ENCODE measurements at regions not wholly inside any gene's neighbourhood (a gene's known extent, or its start where the extent isn't known, plus 50 kb on each side); places are given as distances from the start of the nearest gene placed in this dataset.

DNA sequence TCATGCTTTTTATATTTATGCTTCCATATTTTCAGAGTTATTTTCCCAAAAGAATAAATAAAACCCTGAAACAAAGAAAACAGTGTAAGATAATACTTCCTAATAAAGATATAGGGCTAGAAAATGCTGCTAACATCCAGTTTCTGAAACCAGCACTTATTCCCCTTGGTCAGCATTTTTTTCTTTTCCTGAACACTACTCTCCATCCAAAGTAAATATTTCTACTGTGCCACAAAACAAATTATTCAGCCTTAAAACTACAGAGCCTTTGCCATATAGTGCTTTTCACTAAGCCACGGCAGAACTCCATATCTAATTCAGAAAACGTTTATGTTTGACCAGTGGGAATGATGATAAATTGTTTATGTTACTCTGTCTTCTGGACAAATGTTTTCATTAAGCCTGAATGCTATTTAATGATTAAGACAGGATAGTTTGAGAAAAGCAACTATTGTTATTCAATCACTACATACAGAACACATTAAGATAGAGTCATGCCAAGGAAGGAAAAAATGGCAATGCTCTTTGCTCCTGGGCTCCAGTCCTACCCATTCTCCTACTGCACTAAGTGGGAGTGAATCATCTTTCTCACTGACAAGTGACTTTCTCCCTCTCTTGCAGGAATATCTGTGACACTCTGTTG, 723.9 kb downstream of the FAT4 start:
- TF ChIP-seq, protein P1, sequence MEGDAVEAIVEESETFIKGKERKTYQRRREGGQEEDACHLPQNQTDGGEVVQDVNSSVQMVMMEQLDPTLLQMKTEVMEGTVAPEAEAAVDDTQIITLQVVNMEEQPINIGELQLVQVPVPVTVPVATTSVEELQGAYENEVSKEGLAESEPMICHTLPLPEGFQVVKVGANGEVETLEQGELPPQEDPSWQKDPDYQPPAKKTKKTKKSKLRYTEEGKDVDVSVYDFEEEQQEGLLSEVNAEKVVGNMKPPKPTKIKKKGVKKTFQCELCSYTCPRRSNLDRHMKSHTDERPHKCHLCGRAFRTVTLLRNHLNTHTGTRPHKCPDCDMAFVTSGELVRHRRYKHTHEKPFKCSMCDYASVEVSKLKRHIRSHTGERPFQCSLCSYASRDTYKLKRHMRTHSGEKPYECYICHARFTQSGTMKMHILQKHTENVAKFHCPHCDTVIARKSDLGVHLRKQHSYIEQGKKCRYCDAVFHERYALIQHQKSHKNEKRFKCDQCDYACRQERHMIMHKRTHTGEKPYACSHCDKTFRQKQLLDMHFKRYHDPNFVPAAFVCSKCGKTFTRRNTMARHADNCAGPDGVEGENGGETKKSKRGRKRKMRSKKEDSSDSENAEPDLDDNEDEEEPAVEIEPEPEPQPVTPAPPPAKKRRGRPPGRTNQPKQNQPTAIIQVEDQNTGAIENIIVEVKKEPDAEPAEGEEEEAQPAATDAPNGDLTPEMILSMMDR (IDR thresholded peaks at IDR 0.05): no peak
- TF ChIP-seq POLR2A (IDR thresholded peaks at IDR 0.05): no peak
